WTC11 (cell line): ENCODE measurements at regions not wholly inside any gene's neighbourhood (a gene's known extent, or its start where the extent isn't known, plus 50 kb on each side); places are given as distances from the start of the nearest gene placed in this dataset.

ENCODE experiments used
- AFF4 ChIP-seq: sonication (generic); formaldehyde crosslinking; IDR thresholded peaks from 2 replicates; pipeline ENCODE4 v1.8.1; 2023; ENCODE audit warnings: mild to moderate bottlenecking, missing genetic modification reagents, borderline replicate concordance
- ATF6 ChIP-seq: sonication (generic); formaldehyde crosslinking; IDR thresholded peaks from 2 replicates; pipeline ENCODE4 v1.8.1; 2023; ENCODE audit warnings: mild to moderate bottlenecking, missing genetic modification reagents
- CREB1 ChIP-seq: sonication (generic); formaldehyde crosslinking; IDR thresholded peaks from 2 replicates; pipeline ENCODE4 v1.8.0; 2023; ENCODE audit warnings: mild to moderate bottlenecking, missing genetic modification reagents
- CTCF ChIP-seq: fragments of 200-600 bp; IDR thresholded peaks from 2 replicates; pipeline ENCODE4 v1.8.0; 2022; ENCODE audit warnings: antibody characterized with exemption
- E2F1 ChIP-seq: sonication (generic); formaldehyde crosslinking; IDR thresholded peaks from 2 replicates; pipeline ENCODE4 v1.8.0; 2022; ENCODE audit warnings: mild to moderate bottlenecking, missing genetic modification reagents
- IRF1 ChIP-seq: sonication (generic); formaldehyde crosslinking; IDR thresholded peaks from 2 replicates; pipeline ENCODE4 v1.8.0; 2023; ENCODE audit warnings: missing genetic modification reagents
- NR3C1 ChIP-seq: sonication (generic); formaldehyde crosslinking; conservative IDR thresholded peaks from 2 replicates; pipeline ENCODE4 v1.8.1; 2023; ENCODE audit warnings: low read depth, mild to moderate bottlenecking, missing genetic modification reagents
- TCF7 ChIP-seq: sonication (generic); formaldehyde crosslinking; IDR thresholded peaks from 2 replicates; pipeline ENCODE4 v1.8.0; 2022; ENCODE audit warnings: mild to moderate bottlenecking, low read depth, missing genetic modification reagents, moderate library complexity
- USF2 ChIP-seq: sonication (generic); formaldehyde crosslinking; IDR thresholded peaks from 2 replicates; pipeline ENCODE4 v1.8.1; 2023; ENCODE audit warnings: mild to moderate bottlenecking, missing genetic modification reagents, moderate library complexity
- ZNF317 ChIP-seq: sonication (generic); formaldehyde crosslinking; IDR thresholded peaks from 2 replicates; pipeline ENCODE4 v1.8.1; 2023; ENCODE audit warnings: low read depth, mild to moderate bottlenecking, moderate library complexity, missing genetic modification reagents, borderline replicate concordance
- ZNF416 ChIP-seq: fragments of 250-450 bp; sonication (Bioruptor Pico); IDR thresholded peaks from 2 replicates; pipeline ENCODE4 v1.9.0; 2021; ENCODE audit warnings: mild to moderate bottlenecking, inconsistent platforms
- TF ChIP-seq, protein P1 (sequence below): fragments of 250-450 bp; sonication (Bioruptor Pico); IDR thresholded peaks from 2 replicates; pipeline ENCODE4 v1.9.0; 2021; ENCODE audit warnings: moderate library complexity, mild to moderate bottlenecking, inconsistent platforms, borderline replicate concordance

DNA sequence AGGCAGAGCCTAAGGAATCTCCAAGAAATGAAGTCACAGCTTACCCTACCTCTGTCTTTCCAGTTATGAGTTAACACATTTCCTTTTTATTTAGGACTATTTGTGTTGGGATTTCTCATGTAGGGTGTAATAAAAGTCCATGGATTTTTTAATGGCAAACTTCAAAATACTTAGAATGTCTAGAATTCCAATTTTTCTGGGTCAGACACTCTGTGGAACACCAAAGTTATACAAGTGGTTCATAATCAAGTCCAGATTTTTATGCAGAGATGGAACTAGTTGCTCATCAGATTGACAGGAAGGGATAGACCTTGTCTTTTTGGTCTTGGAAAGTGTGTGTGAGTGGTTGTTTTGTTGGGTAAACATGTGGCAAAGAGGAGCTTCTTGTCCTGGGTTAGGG lies 69.8 kb upstream of the ADRA1D start:
- TF ChIP-seq, protein P1, sequence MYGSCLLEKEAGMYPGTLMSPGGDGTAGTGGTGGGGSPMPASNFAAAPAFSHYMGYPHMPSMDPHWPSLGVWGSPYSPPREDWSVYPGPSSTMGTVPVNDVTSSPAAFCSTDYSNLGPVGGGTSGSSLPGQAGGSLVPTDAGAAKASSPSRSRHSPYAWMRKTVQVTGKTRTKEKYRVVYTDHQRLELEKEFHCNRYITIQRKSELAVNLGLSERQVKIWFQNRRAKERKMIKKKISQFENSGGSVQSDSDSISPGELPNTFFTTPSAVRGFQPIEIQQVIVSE (CRISPR knock-in tag) = no peak
- TF ChIP-seq CTCF (no peak), ZNF317 (CRISPR knock-in tag) (no peak), CREB1 (CRISPR knock-in tag) (no peak), ZNF416 (no peak), IRF1 (CRISPR knock-in tag) (no peak), USF2 (CRISPR knock-in tag) (no peak), ATF6 (CRISPR knock-in tag) (no peak), AFF4 (CRISPR knock-in tag) (no peak), E2F1 (CRISPR knock-in tag) (no peak), NR3C1 (CRISPR knock-in tag) (no peak), TCF7 (CRISPR knock-in tag) (no peak)
